Hepatocyte (in vitro differentiated cells): ENCODE measurements at regions not wholly inside any gene's neighbourhood (a gene's known extent, or its start where the extent isn't known, plus 50 kb on each side); places are given as distances from the start of the nearest gene placed in this dataset.

Experiments used
- DNase-seq: peaks from one replicate; pipeline ENCODE4 v3.0.0-alpha.2; 2016; ENCODE audit warnings: low spot score
- H2AFZ ChIP-seq: fragments of 200-600 bp; sonication (generic); 2 replicates; pipeline ENCODE4 v1.6.0; 2016; ENCODE audit warnings: antibody characterized with exemption, mild to moderate bottlenecking
- H3K27ac ChIP-seq: fragments of 200-600 bp; sonication (generic); 2 replicates; pipeline ENCODE4 v1.5.1; 2016; ENCODE audit warnings: mild to moderate bottlenecking
- H3K27me3 ChIP-seq: fragments of 200-600 bp; sonication (generic); 2 replicates; pipeline ENCODE4 v1.6.1; 2016
- H3K36me3 ChIP-seq: fragments of 200-600 bp; sonication (generic); replicated peaks from 2 replicates; pipeline ENCODE4 v1.5.1; 2016; ENCODE audit warnings: low read depth; ENCODE audit not compliant: insufficient read depth
- H3K4me1 ChIP-seq: fragments of 200-600 bp; sonication (generic); 2 replicates; pipeline ENCODE4 v1.5.1; 2016; ENCODE audit warnings: mild to moderate bottlenecking, moderate library complexity; ENCODE audit not compliant: insufficient read depth
- H3K4me2 ChIP-seq: fragments of 200-600 bp; sonication (generic); 2 replicates; pipeline ENCODE4 v1.6.0; 2016
- H3K4me3 ChIP-seq: fragments of 200-600 bp; sonication (generic); 2 replicates; pipeline ENCODE4 v1.5.1; 2016; ENCODE audit warnings: mild to moderate bottlenecking
- H3K79me2 ChIP-seq: fragments of 200-600 bp; sonication (generic); 2 replicates; pipeline ENCODE4 v1.6.0; 2017; ENCODE audit warnings: mild to moderate bottlenecking
- H3K9me2 ChIP-seq: fragments of 200-600 bp; sonication (generic); replicated peaks from 2 replicates; pipeline ENCODE4 v1.6.0; 2017; ENCODE audit warnings: mild to moderate bottlenecking; ENCODE audit not compliant: insufficient read depth
- H3K9me3 ChIP-seq: fragments of 200-600 bp; sonication (generic); 2 replicates; pipeline ENCODE4 v1.5.1; 2016; ENCODE audit warnings: low read depth, mild to moderate bottlenecking
- H4K20me1 ChIP-seq: fragments of 200-600 bp; sonication (generic); 2 replicates; pipeline ENCODE4 v1.6.0; 2016; ENCODE audit warnings: mild to moderate bottlenecking; ENCODE audit not compliant: insufficient read depth, poor library complexity, severe bottlenecking
- CTCF ChIP-seq: fragments of 200-600 bp; sonication (generic); IDR thresholded peaks from 2 replicates; pipeline ENCODE4 v1.5.1; 2016; ENCODE audit warnings: antibody characterized with exemption, mild to moderate bottlenecking; ENCODE audit not compliant: poor library complexity
- EZH2 ChIP-seq: fragments of 200-600 bp; sonication (generic); IDR thresholded peaks from 2 replicates; pipeline ENCODE4 v1.6.1; 2016; ENCODE audit warnings: antibody characterized with exemption, mild to moderate bottlenecking, borderline replicate concordance
- EZH2phosphoT487 ChIP-seq: fragments of 200-600 bp; sonication (generic); IDR thresholded peaks from one replicate; pipeline ENCODE4 v1.6.1; 2018; ENCODE audit warnings: antibody characterized with exemption, mild to moderate bottlenecking, low read depth, moderate library complexity; ENCODE audit not compliant: unreplicated experiment, severe bottlenecking
- WGBS: methylation state at CpG from one replicate; pipeline ENCODE4 v1.1.6; 2016; ENCODE audit warnings: low lambda C conversion rate; ENCODE audit errors: missing lambda C conversion rate; 5-methylcytosine and 5-hydroxymethylcytosine counted together

GRCh38 chr6:34638834-34639736 is 57.5 kb downstream of the ILRUN start:
- H3K4me3 ChIP-seq: no peak overlapping the region
- H3K9me3 ChIP-seq: no peaks in the 10 kb centered on the region
- no peaks in the 10 kb centered on the region for H4K20me1 ChIP-seq
- H3K79me2 ChIP-seq: peaks cover 62% of the 10 kb centered on the region
- no peak overlapping the region for H2AFZ ChIP-seq
- H3K4me1 ChIP-seq: peaks cover 11% of the 10 kb centered on the region
- WGBS: 93% methylated on average over 6 of the region's 6 CpGs
- no peaks in the 10 kb centered on the region for H3K9me2 ChIP-seq
- peak overlapping the region; percentile 5 for H3K4me2 ChIP-seq
- peak; percentile 58 for DNase-seq
- H3K27me3 ChIP-seq: no peaks in the 10 kb centered on the region
- no peaks in the 10 kb centered on the region for H3K36me3 ChIP-seq
- TF ChIP-seq EZH2phosphoT487 (no peak), CTCF (no peak)
- peak overlapping the region; percentile 58 for H3K27ac ChIP-seq

DNA sequence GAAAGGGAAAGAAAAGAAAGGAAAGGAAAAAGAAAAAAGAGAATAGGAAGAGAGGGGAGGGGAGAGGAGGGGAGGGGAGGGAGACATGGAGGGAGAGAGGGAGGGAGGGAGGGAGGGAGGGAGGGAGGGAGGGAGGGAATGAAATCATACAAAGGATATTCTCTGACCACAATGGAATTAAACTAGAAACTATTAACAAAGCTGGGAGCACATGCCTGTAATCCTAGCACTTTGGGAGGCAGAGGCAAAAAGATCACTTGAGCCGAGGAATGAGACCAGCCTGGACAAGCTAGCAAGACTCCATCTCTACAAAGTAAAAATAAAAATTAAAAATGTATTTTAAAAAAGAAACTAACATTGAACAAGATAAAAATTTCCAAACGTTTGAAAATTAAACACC is 62.8 kb downstream of the ILRUN start:
- Histone ChIP-seq H3K9me2 (no peaks in the 10 kb centered on the region), H3K27me3 (no peaks in the 10 kb centered on the region), H3K4me2 (no peak overlapping the region), H3K27ac (no peak overlapping the region), H3K79me2 (peaks cover 63% of the 10 kb centered on the region), H3K9me3 (no peaks in the 10 kb centered on the region), H2AFZ (no peak overlapping the region), H3K4me3 (no peak overlapping the region), H4K20me1 (no peaks in the 10 kb centered on the region), H3K36me3 (no peaks in the 10 kb centered on the region), H3K4me1 (peaks cover 3% of the 10 kb centered on the region)
- no peak for TF ChIP-seq EZH2phosphoT487
- no peak for TF ChIP-seq CTCF
- DNase-seq: no peak
- 90% methylated on average over 2 of the region's 2 CpGs for WGBS

DNA sequence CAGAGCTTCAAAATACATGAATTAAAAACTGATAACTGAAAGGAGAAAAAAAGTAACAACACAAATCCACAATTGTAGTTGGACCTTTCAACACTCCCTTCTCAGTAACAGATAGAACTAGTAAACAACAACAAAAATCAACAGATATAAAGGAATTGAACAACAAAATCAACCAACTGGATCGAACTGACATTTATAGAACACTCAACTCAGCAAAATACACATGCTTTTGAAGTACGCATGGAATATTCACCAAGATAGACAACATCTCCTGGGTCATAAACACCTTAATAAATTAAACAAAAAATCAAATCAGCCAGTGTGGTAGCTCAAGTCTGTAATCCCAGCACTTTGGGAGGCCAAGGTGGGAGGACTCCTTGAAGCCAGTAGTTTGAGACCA is 63.3 kb downstream of the ILRUN start:
- Histone ChIP-seq H3K4me1 (no peaks in the 10 kb centered on the region), H3K27me3 (no peaks in the 10 kb centered on the region), H4K20me1 (no peaks in the 10 kb centered on the region), H3K9me2 (no peaks in the 10 kb centered on the region), H2AFZ (no peak overlapping the region), H3K36me3 (no peaks in the 10 kb centered on the region), H3K9me3 (no peaks in the 10 kb centered on the region), H3K27ac (no peak overlapping the region), H3K4me3 (no peak overlapping the region), H3K79me2 (peaks cover 63% of the 10 kb centered on the region), H3K4me2 (no peak overlapping the region)
- WGBS: 96% methylated on average over 2 of the region's 2 CpGs
- TF ChIP-seq EZH2: no peak
- TF ChIP-seq EZH2phosphoT487: no peak
- TF ChIP-seq CTCF: no peak
- no peak for DNase-seq
